GOT3 (cell line): ENCODE measurements at regions not wholly inside any gene's neighbourhood (a gene's known extent, or its start where the extent isn't known, plus 50 kb on each side); places are given as distances from the start of the nearest gene placed in this dataset.

Experiments used
- DNase-seq: peaks from one replicate; lab custom pipeline; 2025; ENCODE audit warnings: mixed read lengths; lab: John Stamatoyannopoulos, UW

GRCh38 chr14:61132336-61132735 lies 148.8 kb downstream of the TMEM30B start:
- DNase-seq = no peak

- DNase-seq = no peak
These were observed 149.6 kb downstream of the SLC38A6 start for GRCh38 chr14:61130512-61131260.

- no peak for DNase-seq
These were observed 148.2 kb downstream of the SLC38A6 start for GRCh38 chr14:61129168-61129745.

DNA sequence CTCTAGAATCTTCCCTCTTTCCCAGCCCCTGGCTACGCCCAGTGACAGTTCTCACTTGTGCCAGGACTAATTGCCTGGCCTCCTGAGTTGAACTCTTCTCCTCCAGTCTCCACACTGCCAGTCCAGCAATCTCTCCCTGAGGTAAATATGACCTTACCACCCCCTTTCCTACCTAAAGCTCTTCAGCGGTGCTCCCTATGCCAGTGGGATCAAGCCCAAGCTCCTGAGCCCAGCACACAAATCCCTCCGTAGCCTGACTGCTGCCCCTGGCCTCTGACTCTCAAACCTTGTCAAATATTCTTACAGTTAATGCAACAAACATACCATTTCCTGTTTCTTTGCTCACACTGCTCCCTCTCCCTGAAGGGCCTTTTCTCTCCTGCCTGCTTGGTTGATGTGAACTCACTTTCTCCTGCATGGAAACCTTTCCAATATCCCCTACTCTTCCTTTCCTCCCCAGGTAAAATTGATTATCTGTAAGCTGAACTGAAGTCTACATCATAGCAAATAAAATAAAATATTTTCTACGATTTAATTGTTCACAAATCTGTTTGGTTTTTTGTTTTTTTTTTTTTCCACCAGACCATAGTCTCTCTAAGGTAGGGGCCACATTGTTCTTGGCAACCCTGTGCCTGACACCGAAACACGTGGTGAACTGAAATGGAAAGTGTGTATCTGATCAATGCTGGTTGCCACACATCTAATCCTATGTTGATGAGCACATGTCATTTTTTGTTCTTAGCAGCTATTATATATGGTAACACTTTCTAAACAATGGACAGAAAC lies 147.5 kb downstream of the SLC38A6 start:
- DNase-seq = no peak

DNA sequence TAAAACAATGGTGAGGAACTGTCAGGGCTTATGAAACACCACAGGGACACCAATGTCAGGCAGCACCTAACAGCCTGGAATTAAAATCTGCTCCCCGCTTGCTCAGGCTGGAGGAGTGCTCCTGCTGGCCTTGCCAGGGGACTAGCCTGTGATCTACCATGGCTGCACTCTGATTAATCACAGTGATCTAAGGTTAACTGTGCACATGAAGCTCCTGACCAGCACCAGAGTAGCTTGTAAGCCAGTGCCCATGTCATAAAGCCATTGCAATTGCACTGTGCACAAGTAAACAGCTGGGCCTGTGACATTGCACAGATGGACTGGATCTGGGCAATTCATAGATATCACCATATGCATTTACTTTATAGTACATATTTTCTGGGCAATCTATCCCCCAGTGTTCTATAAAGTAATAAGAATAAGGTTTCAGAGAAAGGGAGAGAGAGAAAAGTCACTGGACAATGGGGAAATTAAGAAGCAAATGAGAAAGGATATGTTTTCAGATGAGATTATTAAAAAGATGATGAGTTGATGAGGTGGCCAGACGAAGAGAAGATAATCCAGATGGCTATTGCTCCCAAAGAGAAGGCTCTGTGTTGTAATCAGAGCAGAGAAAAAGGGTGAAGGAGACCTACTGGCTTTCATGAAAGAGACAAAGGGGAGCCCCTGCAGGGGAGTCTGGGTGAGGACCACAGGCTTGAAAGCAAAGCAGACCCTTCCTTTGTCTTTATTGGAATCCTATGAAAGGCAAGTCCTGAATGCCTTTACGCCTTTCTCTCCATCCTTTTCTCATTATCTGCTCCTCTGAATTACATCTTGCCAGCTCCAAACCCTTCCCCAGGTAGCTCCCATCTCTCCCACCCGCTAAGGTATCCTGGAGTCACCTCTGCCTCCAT lies 145.8 kb downstream of the SLC38A6 start:
- no peak for DNase-seq

GRCh38 chr14:61125867-61126572 lies 145.0 kb downstream of the SLC38A6 start:
- DNase-seq = no peak

- DNase-seq = no peak
These were observed 144.2 kb downstream of the SLC38A6 start for GRCh38 chr14:61125041-61125866.

DNA sequence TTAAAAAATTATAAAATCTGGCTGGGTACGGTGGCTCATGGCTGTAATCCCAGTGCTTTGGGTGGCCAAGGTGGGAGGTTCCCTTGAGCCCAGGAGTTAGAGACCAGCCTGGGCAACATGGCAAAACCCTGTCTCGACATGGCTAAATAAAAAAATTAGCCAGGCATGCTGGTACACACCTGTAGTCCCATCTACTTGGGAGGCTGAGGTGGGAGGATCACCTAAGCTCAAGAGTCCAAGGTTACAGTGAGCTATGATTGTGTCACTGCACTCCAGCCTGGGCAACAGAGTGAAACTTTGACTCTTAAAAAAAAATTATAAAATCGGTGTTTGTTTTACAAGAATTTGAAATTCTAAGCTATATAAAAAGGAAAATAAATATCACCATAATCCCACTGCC lies 141.8 kb downstream of the SLC38A6 start:
- DNase-seq = no peak

GRCh38 chr14:61121355-61121787 lies 140.3 kb downstream of the SLC38A6 start:
- no peak for DNase-seq

DNA sequence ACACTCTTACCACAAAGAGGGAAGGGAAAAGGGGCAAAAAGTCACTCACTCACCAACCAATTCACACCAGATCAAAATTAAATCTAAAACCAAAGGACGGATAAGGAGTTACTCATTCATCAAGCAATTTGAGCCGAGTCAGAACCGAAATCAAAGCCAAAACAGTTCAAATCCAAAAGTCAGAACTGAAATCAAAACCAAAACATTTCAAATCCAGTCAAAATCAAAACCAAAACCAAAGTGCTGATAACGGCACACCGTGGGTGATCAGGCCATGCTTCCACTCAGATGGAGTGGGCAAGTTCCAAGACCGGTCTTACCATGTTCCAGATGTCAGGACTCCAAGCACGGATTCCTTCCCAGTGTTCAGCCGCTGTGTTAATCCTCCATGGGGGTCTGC lies 139.5 kb downstream of the SLC38A6 start:
- no peak for DNase-seq

GRCh38 chr14:61119006-61119405 lies 138.0 kb downstream of the SLC38A6 start:
- DNase-seq = no peak

GRCh38 chr14:61116369-61116768 lies 135.3 kb downstream of the SLC38A6 start:
- DNase-seq = no peak

GRCh38 chr14:61113561-61114225 lies 132.6 kb downstream of the SLC38A6 start:
- no peak for DNase-seq

- no peak for DNase-seq
These were observed 131.5 kb downstream of the SLC38A6 start for GRCh38 chr14:61112506-61112905.

- no peak for DNase-seq
These were observed 130.7 kb downstream of the SLC38A6 start for GRCh38 chr14:61111731-61112130.

GRCh38 chr14:61111209-61111665 lies 130.2 kb downstream of the SLC38A6 start:
- no peak for DNase-seq

DNA sequence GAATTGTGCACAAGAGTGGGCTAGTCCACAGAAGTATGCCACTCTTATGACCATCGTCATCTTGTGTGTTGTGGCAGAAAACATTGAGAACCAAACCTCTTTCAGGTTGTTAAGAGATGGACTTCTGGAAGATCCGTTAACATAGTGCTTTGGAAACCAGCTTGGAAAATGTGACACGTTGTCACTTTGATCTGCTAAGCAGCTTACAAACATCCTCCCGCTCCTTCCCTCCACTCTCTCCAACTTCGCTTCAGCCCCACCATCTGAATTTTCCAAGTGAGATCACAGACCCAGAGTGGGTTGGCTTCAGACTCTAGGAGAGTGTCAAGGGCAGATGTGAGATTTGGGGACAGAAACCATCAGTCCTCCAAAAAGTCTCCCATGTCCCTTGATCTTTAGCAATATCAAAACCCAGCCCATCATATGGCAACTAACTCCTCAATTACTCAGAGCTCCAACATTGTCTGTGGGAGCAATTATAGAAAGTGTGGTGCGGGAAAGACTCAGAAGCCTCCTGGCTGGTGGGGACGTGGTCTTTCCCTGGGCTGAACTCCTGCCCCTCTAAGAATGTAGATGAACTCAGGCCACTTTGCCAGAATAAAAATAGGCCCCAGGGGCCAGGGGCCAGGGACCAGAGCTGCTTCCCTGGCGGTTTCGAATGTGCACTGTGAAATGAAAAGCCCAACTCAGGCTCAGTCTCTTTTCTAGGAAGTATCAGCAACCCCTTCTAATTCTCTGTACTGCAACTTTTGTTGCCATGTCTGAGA lies 129.5 kb downstream of the SLC38A6 start:
- no peak for DNase-seq

DNA sequence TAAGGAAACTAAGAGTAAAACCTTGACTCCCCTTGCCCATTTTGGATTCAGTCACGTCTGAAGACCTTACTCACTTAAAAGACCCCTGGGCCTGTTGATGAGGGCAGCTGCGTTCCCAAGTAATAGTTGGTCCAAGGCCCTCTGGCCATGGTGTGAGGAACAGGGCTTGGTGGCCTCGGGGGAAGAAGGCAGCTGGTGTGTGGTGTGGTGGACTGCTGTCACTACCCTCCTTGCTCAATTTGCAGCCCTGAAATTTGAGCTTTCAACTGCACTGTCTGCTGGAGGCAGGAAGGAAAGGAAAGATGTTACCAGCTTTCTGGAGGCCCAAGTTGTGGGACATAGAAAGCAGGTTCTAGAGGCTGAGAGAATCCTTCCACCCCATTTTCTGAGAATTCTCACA lies 128.2 kb downstream of the SLC38A6 start:
- no peak for DNase-seq
